Fibroblast of skin of scalp (primary cell): ENCODE measurements at regions not wholly inside any gene's neighbourhood (a gene's known extent, or its start where the extent isn't known, plus 50 kb on each side); places are given as distances from the start of the nearest gene placed in this dataset.

Source experiments
- DNase-seq: peaks from one replicate; pipeline ENCODE4 v3.0.0-alpha.2; 2013

GRCh38 chr10:84798312-84798711, 469.9 kb downstream of the CCSER2 start:
- DNase-seq = no peak

- DNase-seq = no peak
Observed at GRCh38 chr10:84801156-84801555, 472.8 kb downstream of the CCSER2 start.

- no peak for DNase-seq
Observed at GRCh38 chr10:84801916-84802315, 473.5 kb downstream of the CCSER2 start.

GRCh38 chr10:84805149-84805548, 476.8 kb downstream of the CCSER2 start:
- no peak for DNase-seq

- DNase-seq = no peak
Observed at GRCh38 chr10:84811113-84811512, 482.7 kb downstream of the CCSER2 start.

GRCh38 chr10:84818961-84819360, 490.6 kb downstream of the CCSER2 start:
- no peak for DNase-seq

GRCh38 chr10:84820120-84820519, 491.7 kb downstream of the CCSER2 start:
- no peak for DNase-seq

- no peak for DNase-seq
Observed at GRCh38 chr10:84820596-84820995, 492.2 kb downstream of the CCSER2 start.

- DNase-seq = peak; percentile 79
Observed at GRCh38 chr10:84822931-84823630, 494.7 kb downstream of the CCSER2 start.

- no peak for DNase-seq
Observed at GRCh38 chr10:84824525-84824924, 496.1 kb downstream of the CCSER2 start.

- DNase-seq = peak; percentile 88
Observed at GRCh38 chr10:84825330-84825729, 496.9 kb downstream of the CCSER2 start.

GRCh38 chr10:84826704-84827103, 498.3 kb downstream of the CCSER2 start:
- DNase-seq = peak; percentile 89

GRCh38 chr10:84829131-84829530, 500.7 kb downstream of the CCSER2 start:
- peak; percentile 40 for DNase-seq

- DNase-seq = no peak
Observed at GRCh38 chr10:84837041-84837812, 508.8 kb downstream of the CCSER2 start.

- no peak for DNase-seq
Observed at GRCh38 chr10:84837877-84838276, 509.5 kb downstream of the CCSER2 start.

- no peak for DNase-seq
Observed at GRCh38 chr10:84838851-84839250, 510.5 kb downstream of the CCSER2 start.

- no peak for DNase-seq
Observed at GRCh38 chr10:84842593-84842992, 514.2 kb downstream of the CCSER2 start.

- no peak for DNase-seq
Observed at GRCh38 chr10:84844461-84844860, 516.1 kb downstream of the CCSER2 start.

- no peak for DNase-seq
Observed at GRCh38 chr10:84845628-84846261, 517.4 kb downstream of the CCSER2 start.

GRCh38 chr10:84846658-84847316, 518.4 kb downstream of the CCSER2 start:
- DNase-seq = no peak

- no peak for DNase-seq
Observed at GRCh38 chr10:84848967-84849366, 520.6 kb downstream of the CCSER2 start.

- DNase-seq = no peak
Observed at GRCh38 chr10:84850826-84851225, 522.4 kb downstream of the CCSER2 start.

- DNase-seq = no peak
Observed at GRCh38 chr10:84854439-84854838, 526.0 kb downstream of the CCSER2 start.
